IMR-90 (cell line): ENCODE measurements at regions not wholly inside any gene's neighbourhood (a gene's known extent, or its start where the extent isn't known, plus 50 kb on each side); places are given as distances from the start of the nearest gene placed in this dataset.

Experiments
- CEBPB ChIP-seq: IDR thresholded peaks from 2 replicates; pipeline ENCODE4 v1.6.1; 2012; ENCODE audit warnings: low read depth, low read length, improper control_type of control experiment
- MAFK ChIP-seq: IDR thresholded peaks from 2 replicates; pipeline ENCODE4 v1.6.1; 2012; ENCODE audit warnings: low read depth, low read length, improper control_type of control experiment
- MAZ ChIP-seq: IDR thresholded peaks from 2 replicates; pipeline ENCODE4 v1.6.1; 2012; ENCODE audit warnings: low read depth, mild to moderate bottlenecking, low read length, improper control_type of control experiment, moderate library complexity, borderline replicate concordance
- MXI1 ChIP-seq: IDR thresholded peaks from 2 replicates; pipeline ENCODE4 v1.6.1; 2012; ENCODE audit warnings: low read depth, mild to moderate bottlenecking, low read length, moderate library complexity, borderline replicate concordance
- POLR2A ChIP-seq: IDR thresholded peaks from 2 replicates; pipeline ENCODE4 v1.6.1; 2012; ENCODE audit warnings: mild to moderate bottlenecking, low read depth, low read length
- RCOR1 ChIP-seq: IDR thresholded peaks from 2 replicates; pipeline ENCODE4 v1.6.1; 2012; ENCODE audit warnings: mild to moderate bottlenecking, low read length, improper control_type of control experiment; ENCODE audit not compliant: insufficient replicate concordance
- TF ChIP-seq, protein P1 (sequence below): conservative IDR thresholded peaks from 2 replicates; pipeline ENCODE4 v1.5.1; 2012; ENCODE audit warnings: mild to moderate bottlenecking, low read depth, low read length, improper control_type of control experiment
- TF ChIP-seq, protein P2 (sequence below): fragments of 150-350 bp; IDR thresholded peaks from 2 replicates; pipeline ENCODE4 v1.6.1; 2017; ENCODE audit warnings: mild to moderate bottlenecking, antibody characterized with exemption, low read length, low read depth

DNA sequence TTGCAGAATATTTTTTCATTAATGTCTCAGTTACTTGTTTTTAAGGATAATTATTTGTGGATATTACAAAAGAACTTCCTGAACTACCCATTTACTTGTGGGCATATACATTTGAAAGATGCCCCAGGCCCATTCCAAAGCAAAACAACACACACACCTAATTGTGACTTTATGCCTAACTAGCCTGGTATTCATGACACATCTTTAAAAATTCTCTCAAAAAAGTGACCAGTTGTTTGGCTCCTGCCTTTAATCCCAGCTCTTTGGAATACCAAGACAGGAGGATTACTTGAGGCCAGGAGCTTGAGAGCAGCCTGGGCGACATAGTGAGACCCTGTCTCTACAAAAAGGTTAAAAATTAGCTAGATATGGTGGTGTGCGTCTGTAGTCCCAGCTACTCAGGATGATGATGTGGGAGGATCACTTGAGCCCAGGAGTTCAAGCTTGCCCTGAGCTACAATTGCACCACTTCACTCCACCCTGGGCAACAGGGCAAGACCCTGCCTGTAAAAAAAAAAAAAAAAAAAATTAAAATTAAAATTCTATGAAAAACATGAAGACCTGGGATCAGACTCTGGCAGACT, 51.7 kb upstream of the SLC4A7 start:
- TF ChIP-seq RCOR1 (no peak), MXI1 (no peak), CEBPB (no peak), POLR2A (no peak), MAFK (no peak), MAZ (no peak)
- TF ChIP-seq, protein P1, sequence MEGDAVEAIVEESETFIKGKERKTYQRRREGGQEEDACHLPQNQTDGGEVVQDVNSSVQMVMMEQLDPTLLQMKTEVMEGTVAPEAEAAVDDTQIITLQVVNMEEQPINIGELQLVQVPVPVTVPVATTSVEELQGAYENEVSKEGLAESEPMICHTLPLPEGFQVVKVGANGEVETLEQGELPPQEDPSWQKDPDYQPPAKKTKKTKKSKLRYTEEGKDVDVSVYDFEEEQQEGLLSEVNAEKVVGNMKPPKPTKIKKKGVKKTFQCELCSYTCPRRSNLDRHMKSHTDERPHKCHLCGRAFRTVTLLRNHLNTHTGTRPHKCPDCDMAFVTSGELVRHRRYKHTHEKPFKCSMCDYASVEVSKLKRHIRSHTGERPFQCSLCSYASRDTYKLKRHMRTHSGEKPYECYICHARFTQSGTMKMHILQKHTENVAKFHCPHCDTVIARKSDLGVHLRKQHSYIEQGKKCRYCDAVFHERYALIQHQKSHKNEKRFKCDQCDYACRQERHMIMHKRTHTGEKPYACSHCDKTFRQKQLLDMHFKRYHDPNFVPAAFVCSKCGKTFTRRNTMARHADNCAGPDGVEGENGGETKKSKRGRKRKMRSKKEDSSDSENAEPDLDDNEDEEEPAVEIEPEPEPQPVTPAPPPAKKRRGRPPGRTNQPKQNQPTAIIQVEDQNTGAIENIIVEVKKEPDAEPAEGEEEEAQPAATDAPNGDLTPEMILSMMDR, result no peak
- TF ChIP-seq, protein P2, sequence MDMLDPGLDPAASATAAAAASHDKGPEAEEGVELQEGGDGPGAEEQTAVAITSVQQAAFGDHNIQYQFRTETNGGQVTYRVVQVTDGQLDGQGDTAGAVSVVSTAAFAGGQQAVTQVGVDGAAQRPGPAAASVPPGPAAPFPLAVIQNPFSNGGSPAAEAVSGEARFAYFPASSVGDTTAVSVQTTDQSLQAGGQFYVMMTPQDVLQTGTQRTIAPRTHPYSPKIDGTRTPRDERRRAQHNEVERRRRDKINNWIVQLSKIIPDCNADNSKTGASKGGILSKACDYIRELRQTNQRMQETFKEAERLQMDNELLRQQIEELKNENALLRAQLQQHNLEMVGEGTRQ, result no peak
